Keratinocyte (primary cell): ENCODE measurements at regions not wholly inside any gene's neighbourhood (a gene's known extent, or its start where the extent isn't known, plus 50 kb on each side); places are given as distances from the start of the nearest gene placed in this dataset.

ENCODE experiments used
- DNase-seq: peaks from one replicate; pipeline ENCODE4 v3.0.0-alpha.2; 2011; ENCODE audit warnings: low read depth, missing footprints, low spot score
- FAIRE-seq: peaks from 2 replicates; lab custom pipeline; 2011; peaks lifted over from hg19 to GRCh38; lab: Jason Lieb, UNC
- H2AFZ ChIP-seq: 2 replicates; pipeline ENCODE4 v1.6.0; 2012; ENCODE audit warnings: low read length, control low read depth, inconsistent platforms; ENCODE audit not compliant: control insufficient read depth
- H3K27ac ChIP-seq: 2 replicates; pipeline ENCODE4 v1.5.1; 2011; ENCODE audit warnings: low read length; ENCODE audit not compliant: control insufficient read depth, insufficient read depth
- H3K27me3 ChIP-seq: 3 replicates; pipeline ENCODE4 v1.6.0; 2011; ENCODE audit warnings: low read length; ENCODE audit not compliant: control insufficient read depth, insufficient read depth; ENCODE audit errors: extremely low read depth
- H3K36me3 ChIP-seq, 2 experiments: 2 replicates in 1 of 2; 3 replicates in 1 of 2; pipeline ENCODE4 v1.5.1; 2011; ENCODE audit warnings: low read length in 2 of 2, mild to moderate bottlenecking in 1 of 2; ENCODE audit not compliant: control insufficient read depth in 2 of 2, insufficient read depth in 2 of 2; ENCODE audit errors: extremely low read depth in 1 of 2
- H3K4me1 ChIP-seq: 3 replicates; pipeline ENCODE4 v1.5.1; 2011; ENCODE audit warnings: low read length; ENCODE audit not compliant: control insufficient read depth, insufficient read depth; ENCODE audit errors: extremely low read depth
- H3K4me2 ChIP-seq: 3 replicates; pipeline ENCODE4 v1.6.0; 2011; ENCODE audit warnings: low read depth, low read length; ENCODE audit not compliant: control insufficient read depth, insufficient read depth; ENCODE audit errors: extremely low read depth
- H3K4me3 ChIP-seq, 3 experiments: fragments of 200-600 bp in 1 of 3; sonication (generic) in 1 of 3; 2 replicates in 2 of 3; 3 replicates in 1 of 3; pipeline ENCODE4 v1.5.1; 2011 to 2016; ENCODE audit warnings: low read length in 3 of 3, mild to moderate bottlenecking in 3 of 3, control low read depth in 2 of 3, inconsistent platforms in 1 of 3, low read depth in 1 of 3, mixed read lengths in 1 of 3, mixed run types in 1 of 3, moderate library complexity in 1 of 3; ENCODE audit not compliant: control insufficient read depth in 2 of 3, insufficient read depth in 2 of 3; ENCODE audit errors: extremely low read depth in 1 of 3
- H3K79me2 ChIP-seq: 2 replicates; pipeline ENCODE4 v1.6.0; 2012; ENCODE audit warnings: low read length; ENCODE audit not compliant: control insufficient read depth, insufficient read depth
- H3K9ac ChIP-seq: 3 replicates; pipeline ENCODE4 v1.6.0; 2011; ENCODE audit warnings: low read length; ENCODE audit not compliant: control insufficient read depth, insufficient read depth; ENCODE audit errors: extremely low read depth
- H3K9me1 ChIP-seq: 3 replicates; pipeline ENCODE4 v1.6.0; 2011; ENCODE audit warnings: low read length; ENCODE audit not compliant: control insufficient read depth, insufficient read depth; ENCODE audit errors: extremely low read depth
- H3K9me3 ChIP-seq: 2 replicates; pipeline ENCODE4 v1.5.1; 2012; ENCODE audit warnings: low read depth, low read length; ENCODE audit not compliant: control insufficient read depth
- H4K20me1 ChIP-seq: 3 replicates; pipeline ENCODE4 v1.6.0; 2011; ENCODE audit warnings: low read length; ENCODE audit not compliant: control insufficient read depth, insufficient read depth; ENCODE audit errors: extremely low read depth
- EZH2 ChIP-seq: IDR thresholded peaks from one replicate; pipeline ENCODE4 v1.6.1; 2012; ENCODE audit warnings: inconsistent platforms, mild to moderate bottlenecking, low read length, moderate library complexity
- dilution Hi-C: fragments of 300-500 bp; cut with MboI; formaldehyde crosslinking; loops from one replicate; pipeline ENCODE4 v1.7.0; 2020; ENCODE audit warnings: low sequenced_read_pairs; ENCODE audit not compliant: extremely low pct_ligation_motif_present
- TF ChIP-seq, protein P1 (sequence below), 3 experiments: IDR thresholded peaks in 1 of 3; conservative IDR thresholded peaks in 1 of 3; optimal IDR thresholded peaks in 1 of 3; 2 replicates in 2 of 3; 3 replicates in 1 of 3; pipeline versions ENCODE3 to v1.5.1; 2011; ENCODE audit warnings: low read length in 3 of 3, mild to moderate bottlenecking in 3 of 3, moderate library complexity in 2 of 3, control low read depth in 1 of 3, inconsistent platforms in 1 of 3; ENCODE audit not compliant: insufficient read depth in 2 of 3; ENCODE audit errors: extremely low read depth in 1 of 3

DNA sequence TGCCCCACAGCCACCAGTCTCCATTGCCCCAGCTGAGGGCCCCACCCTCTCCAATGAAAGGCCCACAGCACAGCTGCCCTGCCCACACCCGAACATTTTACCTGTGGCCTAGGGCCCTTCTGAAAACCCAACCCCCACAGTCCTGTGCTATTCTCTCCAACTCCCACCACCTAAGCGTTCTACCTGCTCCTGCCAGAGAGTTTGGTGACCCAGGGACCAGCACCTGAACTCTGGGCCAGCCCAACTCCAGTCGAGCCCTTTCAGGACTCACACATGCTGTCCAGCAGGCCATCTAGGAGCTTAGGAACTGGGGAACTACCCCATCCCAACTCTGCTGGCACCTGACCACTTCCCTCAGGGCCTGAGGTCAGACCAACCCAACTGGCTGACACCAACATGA lies 562.3 kb downstream of the DNAH5 start:
- H3K27me3 ChIP-seq: no peaks in the 10 kb centered on the region
- no peak overlapping the region for H3K27ac ChIP-seq
- no peak overlapping the region for H3K4me2 ChIP-seq
- H3K79me2 ChIP-seq: no peaks in the 10 kb centered on the region
- FAIRE-seq (no peak), DNase-seq (no peak)
- H4K20me1 ChIP-seq: no peaks in the 10 kb centered on the region
- H3K9ac ChIP-seq: no peak overlapping the region
- no peak overlapping the region for H2AFZ ChIP-seq
- no peaks in the 10 kb centered on the region for H3K9me3 ChIP-seq
- H3K4me3 ChIP-seq: no peak overlapping the region
- H3K4me1 ChIP-seq: no peaks in the 10 kb centered on the region
- TF ChIP-seq EZH2: no peak
- TF ChIP-seq, protein P1, sequence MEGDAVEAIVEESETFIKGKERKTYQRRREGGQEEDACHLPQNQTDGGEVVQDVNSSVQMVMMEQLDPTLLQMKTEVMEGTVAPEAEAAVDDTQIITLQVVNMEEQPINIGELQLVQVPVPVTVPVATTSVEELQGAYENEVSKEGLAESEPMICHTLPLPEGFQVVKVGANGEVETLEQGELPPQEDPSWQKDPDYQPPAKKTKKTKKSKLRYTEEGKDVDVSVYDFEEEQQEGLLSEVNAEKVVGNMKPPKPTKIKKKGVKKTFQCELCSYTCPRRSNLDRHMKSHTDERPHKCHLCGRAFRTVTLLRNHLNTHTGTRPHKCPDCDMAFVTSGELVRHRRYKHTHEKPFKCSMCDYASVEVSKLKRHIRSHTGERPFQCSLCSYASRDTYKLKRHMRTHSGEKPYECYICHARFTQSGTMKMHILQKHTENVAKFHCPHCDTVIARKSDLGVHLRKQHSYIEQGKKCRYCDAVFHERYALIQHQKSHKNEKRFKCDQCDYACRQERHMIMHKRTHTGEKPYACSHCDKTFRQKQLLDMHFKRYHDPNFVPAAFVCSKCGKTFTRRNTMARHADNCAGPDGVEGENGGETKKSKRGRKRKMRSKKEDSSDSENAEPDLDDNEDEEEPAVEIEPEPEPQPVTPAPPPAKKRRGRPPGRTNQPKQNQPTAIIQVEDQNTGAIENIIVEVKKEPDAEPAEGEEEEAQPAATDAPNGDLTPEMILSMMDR (optimal IDR thresholded peaks at IDR 0.05 in 1 of 3, IDR thresholded peaks at IDR 0.05 in 1 of 3, conservative IDR thresholded peaks at IDR 0.05 in 1 of 3; ENCODE audit: extremely low read depth in 1 of 3, insufficient read depth in 2 of 3, low read length in 3 of 3): no peak
- H3K36me3 ChIP-seq: no peaks in the 10 kb centered on the region
- no peaks in the 10 kb centered on the region for H3K9me1 ChIP-seq
- dilution Hi-C loops: no loop called here

- no peaks in the 10 kb centered on the region for H3K9me1 ChIP-seq
- dilution Hi-C loops: no loop called here
Observed at GRCh38 chr5:13378091-13378490, 566.4 kb downstream of the DNAH5 start.

More at GRCh38 chr5:13378091-13378490, 566.4 kb downstream of the DNAH5 start:
- Histone ChIP-seq H3K27me3 (no peaks in the 10 kb centered on the region), H3K36me3 (no peaks in the 10 kb centered on the region), H3K4me2 (no peak overlapping the region), H3K79me2 (no peaks in the 10 kb centered on the region), H2AFZ (no peak overlapping the region), H3K27ac (no peak overlapping the region), H3K9ac (no peak overlapping the region), H3K4me1 (no peaks in the 10 kb centered on the region), H4K20me1 (no peaks in the 10 kb centered on the region), H3K9me3 (no peaks in the 10 kb centered on the region), H3K4me3 (no peak overlapping the region)
- FAIRE-seq: no peak
- DNase-seq: no peak
- TF ChIP-seq EZH2: no peak
- TF ChIP-seq, protein P1 (optimal IDR thresholded peaks at IDR 0.05 in 1 of 3, IDR thresholded peaks at IDR 0.05 in 1 of 3, conservative IDR thresholded peaks at IDR 0.05 in 1 of 3; ENCODE audit: extremely low read depth in 1 of 3, insufficient read depth in 2 of 3, low read length in 3 of 3): no peak
